HCT116 (cell line): ENCODE measurements at regions not wholly inside any gene's neighbourhood (a gene's known extent, or its start where the extent isn't known, plus 50 kb on each side); places are given as distances from the start of the nearest gene placed in this dataset.

Experiments used
- ATAC-seq: fragments of 200-7000 bp; cut with Tn5 transposase; 2 replicates; pipeline ENCODE4 v1.9.1; 2020; ENCODE audit warnings: mild to moderate bottlenecking, moderate library complexity
- BruUV-seq: library from RNA; stranded (reverse); fragments of 400-500 nt; replicated peaks from 2 replicates; lab custom pipeline; 2021; lab: Mats Ljungman, UMichigan
- CTCF ChIA-PET: fragments of 300-600 bp; sonication (Branson Sonifier 250); formaldehyde crosslinking; loops from one replicate; lab custom pipeline; 2021; ENCODE audit warnings: antibody characterized with exemption; lab: Charles Lee
- POLR2A ChIA-PET: fragments of 300-600, 350-600 bp; sonication (Branson Sonifier 250); formaldehyde crosslinking; loops from one replicate; lab custom pipeline; 2021; ENCODE audit warnings: antibody characterized with exemption; lab: Charles Lee
- RAD21 ChIA-PET, 2 experiments: fragments of 300-600 bp; sonication (Branson Sonifier 250); formaldehyde crosslinking; loops; one replicate each; lab custom pipeline; 2023; ENCODE audit warnings: low total read pairs in 2 of 2; ENCODE audit not compliant: uncharacterized antibody in 2 of 2, unreplicated experiment in 2 of 2, low non-redundant PET in 1 of 2; lab: Charles Lee
- DNase-seq: peaks from one replicate; pipeline ENCODE4 v3.0.0-alpha.2; 2010; ENCODE audit warnings: low read depth, low spot score
- H2AFZ ChIP-seq: fragments of 200-600 bp; shearing (Covaris generic), sonication (generic); 2 replicates; pipeline ENCODE4 v1.6.1; 2017; ENCODE audit warnings: low read depth, mixed run types, mixed read lengths, antibody characterized with exemption, low read length; ENCODE audit not compliant: poor library complexity, severe bottlenecking
- H3K27ac ChIP-seq: 2 replicates; pipeline ENCODE4 v1.5.1; 2012; ENCODE audit warnings: low read depth, low read length
- H3K27me3 ChIP-seq: fragments of 200-600 bp; sonication (generic); 2 replicates; pipeline ENCODE4 v1.6.1; 2016; ENCODE audit warnings: mixed run types, low read length, mixed read lengths; ENCODE audit not compliant: insufficient read depth
- H3K36me3 ChIP-seq, 2 experiments: fragments of 200-500 bp in 1 of 2; fragments of 200-600 bp in 1 of 2; sonication (Bioruptor generic) in 1 of 2; sonication (generic) in 1 of 2; 2 replicates each; pipeline versions ENCODE4 v1.5.1 to v1.6.1; 2014 to 2016; ENCODE audit warnings: low read length in 2 of 2, inconsistent platforms in 1 of 2, mixed read lengths in 1 of 2, mixed run types in 1 of 2; ENCODE audit not compliant: insufficient read depth in 2 of 2, control insufficient read depth in 1 of 2
- H3K4me1 ChIP-seq, 2 experiments: fragments of 200-600 bp in 1 of 2; sonication (generic) in 1 of 2; 2 replicates each; pipeline versions ENCODE4 v1.5.1 to v1.6.1; 2012 to 2017; ENCODE audit warnings: low read length in 2 of 2, inconsistent platforms in 1 of 2, mild to moderate bottlenecking in 1 of 2, mixed read lengths in 1 of 2, mixed run types in 1 of 2, moderate library complexity in 1 of 2; ENCODE audit not compliant: insufficient read depth in 2 of 2, control insufficient read depth in 1 of 2
- H3K4me2 ChIP-seq: fragments of 200-600 bp; sonication (generic); 2 replicates; pipeline ENCODE4 v1.6.1; 2017; ENCODE audit warnings: mixed run types, low read length, mixed read lengths
- H3K4me3 ChIP-seq, 2 experiments: fragments of 200-600 bp in 1 of 2; sonication (generic) in 1 of 2; replicated peaks in 1 of 2; 2 replicates each; pipeline ENCODE4 v1.5.1; 2011 to 2016; ENCODE audit warnings: low read length in 2 of 2, control low read depth in 1 of 2, low read depth in 1 of 2, mild to moderate bottlenecking in 1 of 2, mixed read lengths in 1 of 2, mixed run types in 1 of 2
- H3K79me2 ChIP-seq: fragments of 200-600 bp; sonication (generic); 2 replicates; pipeline ENCODE4 v1.6.1; 2017; ENCODE audit warnings: mild to moderate bottlenecking, mixed run types, low read length, moderate library complexity, mixed read lengths; ENCODE audit not compliant: insufficient read depth
- H3K9ac ChIP-seq: fragments of 200-600 bp; sonication (generic); 2 replicates; pipeline ENCODE4 v1.6.1; 2016; ENCODE audit warnings: low read length, mixed read lengths
- H3K9me2 ChIP-seq: fragments of 200-600 bp; sonication (generic), shearing (Covaris generic); 2 replicates; pipeline ENCODE4 v1.6.1; 2017; ENCODE audit warnings: mixed run types, mild to moderate bottlenecking, moderate library complexity; ENCODE audit not compliant: insufficient read depth
- H3K9me3 ChIP-seq, 2 experiments: fragments of 200-500 bp in 1 of 2; fragments of 200-600 bp in 1 of 2; sonication (Bioruptor generic) in 1 of 2; sonication (generic) in 1 of 2; 2 replicates each; pipeline ENCODE4 v1.6.1; 2014 to 2017; ENCODE audit warnings: low read length in 2 of 2, mixed read lengths in 2 of 2, inconsistent platforms in 1 of 2, low read depth in 1 of 2, mild to moderate bottlenecking in 1 of 2, mixed run types in 1 of 2, moderate library complexity in 1 of 2; ENCODE audit not compliant: control insufficient read depth in 1 of 2, insufficient read depth in 1 of 2
- H4K20me1 ChIP-seq: fragments of 200-600 bp; sonication (generic), shearing (Covaris generic); 2 replicates; pipeline ENCODE4 v1.6.1; 2017; ENCODE audit warnings: mixed run types, mild to moderate bottlenecking, moderate library complexity; ENCODE audit not compliant: insufficient read depth
- CBX3 ChIP-seq: IDR thresholded peaks from 2 replicates; pipeline ENCODE4 v1.6.1; 2012; ENCODE audit warnings: low read depth
- ELF1 ChIP-seq: IDR thresholded peaks from 2 replicates; pipeline ENCODE4 v1.6.1; 2012; ENCODE audit warnings: low read depth, borderline replicate concordance
- FOSL1 ChIP-seq: IDR thresholded peaks from 2 replicates; pipeline ENCODE4 v1.6.1; 2012; ENCODE audit warnings: low read depth
- POLR2A ChIP-seq: IDR thresholded peaks from 2 replicates; pipeline ENCODE4 v1.7.0; 2011; ENCODE audit warnings: borderline replicate concordance; ENCODE audit not compliant: insufficient read depth, insufficient read length; ENCODE audit errors: extremely low read depth
- POLR2AphosphoS5 ChIP-seq: IDR thresholded peaks from 2 replicates; pipeline ENCODE4 v1.6.1; 2011; ENCODE audit warnings: mild to moderate bottlenecking, low read depth, low read length, moderate library complexity
- RAD21 ChIP-seq: IDR thresholded peaks from 2 replicates; pipeline ENCODE4 v1.6.1; 2012; ENCODE audit warnings: low read depth, mild to moderate bottlenecking
- SP1 ChIP-seq: IDR thresholded peaks from 2 replicates; pipeline ENCODE4 v1.6.1; 2012; ENCODE audit warnings: low read depth
- ZFX ChIP-seq: fragments of 450-650 bp; IDR thresholded peaks from 2 replicates; pipeline ENCODE4 v1.6.1; 2017
- intact Hi-C: fragments of 100-400 bp; cut with micrococcal nuclease; formaldehyde crosslinking; loops from 2 replicates; pipeline ENCODE4 v1.10.0; 2022
- TF ChIP-seq, protein P1 (sequence below): IDR thresholded peaks from 2 replicates; pipeline ENCODE4 v1.6.1; 2012

DNA sequence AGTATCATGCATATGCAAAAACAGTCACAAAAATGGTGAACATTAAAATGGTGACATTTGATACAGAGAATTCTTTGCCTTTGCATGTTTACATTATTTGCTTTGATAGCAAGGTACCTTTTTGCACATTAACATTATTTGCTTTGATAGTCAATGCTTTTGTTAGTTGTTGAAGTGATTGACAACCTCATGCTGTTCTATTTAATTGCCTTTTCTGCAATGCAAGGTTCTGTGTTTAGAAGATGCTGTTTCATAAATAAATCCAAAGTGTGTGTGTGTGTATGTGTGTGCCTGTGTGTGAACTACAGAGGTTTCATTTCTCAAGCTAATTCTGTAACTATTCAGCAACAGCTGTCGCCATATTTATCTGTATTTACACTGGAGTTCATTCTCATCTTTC lies 668.7 kb downstream of the NR2F1-AS1 start (continued):
- TF ChIP-seq, protein P1, sequence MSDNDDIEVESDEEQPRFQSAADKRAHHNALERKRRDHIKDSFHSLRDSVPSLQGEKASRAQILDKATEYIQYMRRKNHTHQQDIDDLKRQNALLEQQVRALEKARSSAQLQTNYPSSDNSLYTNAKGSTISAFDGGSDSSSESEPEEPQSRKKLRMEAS = no peak
- no peak for TF ChIP-seq POLR2A

DNA sequence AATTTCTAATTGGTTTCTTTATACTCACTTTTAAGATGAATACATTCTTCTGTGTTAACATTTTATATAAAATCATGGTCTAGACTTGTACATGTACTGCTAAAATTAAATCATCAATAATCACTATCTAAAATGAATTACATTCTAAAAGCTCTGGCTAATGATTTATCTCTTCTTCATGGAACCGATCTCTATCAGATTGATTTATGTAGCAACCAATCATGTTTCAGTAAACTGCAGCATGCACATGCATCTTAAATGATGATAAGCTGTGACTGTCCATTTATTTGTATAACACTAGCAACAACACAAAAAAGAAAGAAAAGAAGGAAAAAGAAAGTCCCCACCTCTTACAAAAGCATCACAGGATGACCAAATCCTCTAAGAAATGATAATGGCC lies 669.2 kb downstream of the NR2F1-AS1 start:
- no peak overlapping the region for H3K9ac ChIP-seq
- intact Hi-C loops = no loop called here
- no peak overlapping the region for H3K27ac ChIP-seq
- H3K4me2 ChIP-seq = no peak overlapping the region
- H3K36me3 ChIP-seq = no peaks in the 10 kb centered on the region
- no peaks in the 10 kb centered on the region for H4K20me1 ChIP-seq
- POLR2A ChIA-PET = no interaction called here
- no peaks in the 10 kb centered on the region for H3K27me3 ChIP-seq
- peak overlapping the region; percentile 22 for H2AFZ ChIP-seq
- TF ChIP-seq CBX3 (no peak), ZFX (no peak), ELF1 (no peak)
- TF ChIP-seq, all 23 proteins: peak for 0
- H3K4me1 ChIP-seq = peaks cover 25 to 33% of the 10 kb centered on the region in 2 experiments
- ATAC-seq = no peak
- H3K79me2 ChIP-seq = no peaks in the 10 kb centered on the region
- no TSS peak for BruUV-seq
- no peaks in the 10 kb centered on the region for H3K9me3 ChIP-seq
- H3K9me2 ChIP-seq = no peaks in the 10 kb centered on the region
- RAD21 ChIA-PET = no interaction called here
- DNase-seq = no peak
- no peak overlapping the region for H3K4me3 ChIP-seq
- CTCF ChIA-PET = no interaction called here

DNA sequence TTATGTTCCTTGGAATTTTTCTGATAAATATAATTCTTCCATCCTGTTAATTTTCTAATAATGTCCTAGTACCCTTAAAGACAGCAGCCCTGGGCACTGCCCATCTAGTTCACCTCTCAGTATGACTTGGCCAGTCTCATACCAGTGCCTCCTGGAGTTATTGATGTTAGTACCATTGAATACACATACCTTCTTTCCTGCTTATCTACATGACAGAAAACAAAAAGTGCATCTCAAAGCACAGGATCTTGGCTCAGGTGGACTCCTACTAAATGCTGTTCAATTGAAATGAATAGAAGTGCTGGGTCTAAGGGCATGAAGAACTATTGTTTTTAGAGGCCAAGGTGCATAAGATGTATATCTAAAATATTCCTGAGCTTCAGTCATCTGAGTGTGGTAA lies 669.7 kb downstream of the NR2F1-AS1 start:
- Histone ChIP-seq H3K4me2 (no peak overlapping the region), H3K4me1 (peaks cover 26 to 36% of the 10 kb centered on the region in 2 experiments), H3K36me3 (no peaks in the 10 kb centered on the region), H2AFZ (no peak overlapping the region), H3K27me3 (no peaks in the 10 kb centered on the region), H4K20me1 (no peaks in the 10 kb centered on the region), H3K4me3 (no peak overlapping the region), H3K79me2 (no peaks in the 10 kb centered on the region), H3K9ac (no peak overlapping the region), H3K9me2 (no peaks in the 10 kb centered on the region), H3K27ac (no peak overlapping the region), H3K9me3 (no peaks in the 10 kb centered on the region)
- no peak for ATAC-seq
- ChIA-PET CTCF (no interaction called here), POLR2A (interaction anchor here (1.1 kb wide), 1 partner anchor 11 kb away, joined by 3 read pairs; no protein-coding TSS in a partner anchor), RAD21 (no interaction called here)
- no peak for DNase-seq
- no TSS peak for BruUV-seq
- no peak for TF ChIP-seq FOSL1
- TF ChIP-seq SP1 = no peak
- TF ChIP-seq RAD21 = no peak
- TF ChIP-seq, protein P1 = no peak
- no peak for TF ChIP-seq POLR2AphosphoS5
- no peak for TF ChIP-seq POLR2A
- intact Hi-C loops = no loop called here
